ENCODE measurements at regions not wholly inside any gene's neighbourhood (a gene's known extent, or its start where the extent isn't known, plus 50 kb on each side); places are given as distances from the start of the nearest gene placed in this dataset.

DNA sequence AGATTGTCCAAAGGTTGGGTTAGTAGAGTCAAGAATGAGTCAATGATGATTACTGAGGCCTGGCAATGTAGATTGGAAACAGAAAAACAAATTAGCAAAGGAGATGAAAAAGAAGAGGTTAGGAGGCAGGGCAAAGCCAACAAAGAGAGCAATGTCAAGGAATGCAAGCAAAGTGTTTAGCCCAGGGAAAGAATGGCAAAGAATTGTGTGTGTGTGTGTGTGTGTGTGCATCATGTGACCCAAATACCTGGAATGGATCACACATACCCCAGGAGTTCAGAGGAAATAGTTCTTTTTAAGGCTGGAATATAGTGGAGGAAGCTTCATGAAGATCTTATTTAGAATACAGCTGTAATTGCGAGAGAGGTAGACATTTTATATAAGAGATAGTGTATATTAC is 831.7 kb upstream of the ARPP21 start:
- Histone ChIP-seq H3K4me3 (replicated peaks in 1 of 3) (no peak overlapping the region), H3K27ac (no peak overlapping the region), H3K27me3 (no peaks in the 10 kb centered on the region), H3K36me3 (no peaks in the 10 kb centered on the region), H3K4me1 (no peaks in the 10 kb centered on the region), H3K9me3 (no peaks in the 10 kb centered on the region)
- WGBS, 2 donors, result 96 to 98% methylated on average over 1 of the region's 1 CpG
- intact Hi-C loops (cut with DNase I), result no loop called here
- DNase-seq, result no peak
- no peak for TF ChIP-seq POLR2A (IDR thresholded peaks at IDR 0.05)
- TF ChIP-seq, protein P1, sequence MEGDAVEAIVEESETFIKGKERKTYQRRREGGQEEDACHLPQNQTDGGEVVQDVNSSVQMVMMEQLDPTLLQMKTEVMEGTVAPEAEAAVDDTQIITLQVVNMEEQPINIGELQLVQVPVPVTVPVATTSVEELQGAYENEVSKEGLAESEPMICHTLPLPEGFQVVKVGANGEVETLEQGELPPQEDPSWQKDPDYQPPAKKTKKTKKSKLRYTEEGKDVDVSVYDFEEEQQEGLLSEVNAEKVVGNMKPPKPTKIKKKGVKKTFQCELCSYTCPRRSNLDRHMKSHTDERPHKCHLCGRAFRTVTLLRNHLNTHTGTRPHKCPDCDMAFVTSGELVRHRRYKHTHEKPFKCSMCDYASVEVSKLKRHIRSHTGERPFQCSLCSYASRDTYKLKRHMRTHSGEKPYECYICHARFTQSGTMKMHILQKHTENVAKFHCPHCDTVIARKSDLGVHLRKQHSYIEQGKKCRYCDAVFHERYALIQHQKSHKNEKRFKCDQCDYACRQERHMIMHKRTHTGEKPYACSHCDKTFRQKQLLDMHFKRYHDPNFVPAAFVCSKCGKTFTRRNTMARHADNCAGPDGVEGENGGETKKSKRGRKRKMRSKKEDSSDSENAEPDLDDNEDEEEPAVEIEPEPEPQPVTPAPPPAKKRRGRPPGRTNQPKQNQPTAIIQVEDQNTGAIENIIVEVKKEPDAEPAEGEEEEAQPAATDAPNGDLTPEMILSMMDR (IDR thresholded peaks at IDR 0.05), result no peak

DNA sequence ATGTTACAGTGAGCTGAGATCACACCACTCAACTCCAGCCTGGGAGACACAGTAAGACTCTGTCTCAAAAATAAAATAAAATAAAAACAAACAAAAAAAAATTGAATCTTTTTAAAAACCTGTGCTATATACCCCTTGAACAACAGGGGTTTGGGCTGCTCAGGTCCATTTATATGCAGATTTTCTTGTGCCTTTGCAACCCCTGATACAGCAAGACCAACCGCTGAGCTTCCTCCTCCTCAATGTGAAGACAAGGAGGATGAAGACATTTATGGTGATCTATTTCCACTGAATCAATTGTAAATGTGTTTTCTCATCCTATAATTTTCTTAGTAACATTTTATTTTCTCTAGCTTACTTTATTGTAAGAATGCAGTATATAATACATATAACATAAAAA is 831.0 kb upstream of the ARPP21 start:
- no peaks in the 10 kb centered on the region for H3K27me3 ChIP-seq
- TF ChIP-seq, protein P1 (IDR thresholded peaks at IDR 0.05), result no peak
- TF ChIP-seq POLR2A (IDR thresholded peaks at IDR 0.05), result no peak
- H3K4me3 ChIP-seq (replicated peaks in 1 of 3), result no peak overlapping the region
- H3K36me3 ChIP-seq, result no peaks in the 10 kb centered on the region
- no peaks in the 10 kb centered on the region for H3K9me3 ChIP-seq
- intact Hi-C loops (cut with DNase I), result no loop called here
- 80 to 89% methylated on average over 1 of the region's 1 CpG for WGBS, 2 donors
- no peak overlapping the region for H3K27ac ChIP-seq
- DNase-seq, result no peak
- H3K4me1 ChIP-seq, result no peaks in the 10 kb centered on the region

DNA sequence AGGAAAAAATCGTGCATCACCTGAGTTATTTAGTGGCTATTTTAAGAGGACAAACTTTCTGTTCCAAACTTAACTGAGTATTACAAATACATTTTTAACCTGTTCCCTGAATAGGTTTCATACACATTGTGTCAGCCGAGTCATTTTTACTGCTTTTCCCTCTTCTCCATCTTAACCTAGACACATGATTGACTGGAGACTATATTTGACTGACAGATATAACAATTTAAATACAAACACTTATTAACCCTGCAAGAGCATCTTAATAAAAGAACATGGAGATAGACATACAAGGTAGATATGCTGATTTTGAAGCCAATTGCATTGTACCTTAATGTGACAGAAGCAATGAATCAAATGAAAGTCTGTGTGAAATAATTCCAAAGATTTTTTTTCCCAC is 810.5 kb upstream of the ARPP21 start:
- no peak overlapping the region for H3K4me3 ChIP-seq (replicated peaks in 1 of 3)
- DNase-seq, result no peak
- intact Hi-C loops (cut with DNase I), result no loop called here
- H3K36me3 ChIP-seq, result no peaks in the 10 kb centered on the region
- H3K27ac ChIP-seq, result no peak overlapping the region
- 79 to 85% methylated on average over 2 of the region's 2 CpGs for WGBS, 2 donors
- H3K27me3 ChIP-seq, result no peaks in the 10 kb centered on the region
- no peaks in the 10 kb centered on the region for H3K4me1 ChIP-seq
- TF ChIP-seq, protein P1 (IDR thresholded peaks at IDR 0.05), result no peak
- TF ChIP-seq POLR2A (IDR thresholded peaks at IDR 0.05), result no peak
- H3K9me3 ChIP-seq, result no peaks in the 10 kb centered on the region

DNA sequence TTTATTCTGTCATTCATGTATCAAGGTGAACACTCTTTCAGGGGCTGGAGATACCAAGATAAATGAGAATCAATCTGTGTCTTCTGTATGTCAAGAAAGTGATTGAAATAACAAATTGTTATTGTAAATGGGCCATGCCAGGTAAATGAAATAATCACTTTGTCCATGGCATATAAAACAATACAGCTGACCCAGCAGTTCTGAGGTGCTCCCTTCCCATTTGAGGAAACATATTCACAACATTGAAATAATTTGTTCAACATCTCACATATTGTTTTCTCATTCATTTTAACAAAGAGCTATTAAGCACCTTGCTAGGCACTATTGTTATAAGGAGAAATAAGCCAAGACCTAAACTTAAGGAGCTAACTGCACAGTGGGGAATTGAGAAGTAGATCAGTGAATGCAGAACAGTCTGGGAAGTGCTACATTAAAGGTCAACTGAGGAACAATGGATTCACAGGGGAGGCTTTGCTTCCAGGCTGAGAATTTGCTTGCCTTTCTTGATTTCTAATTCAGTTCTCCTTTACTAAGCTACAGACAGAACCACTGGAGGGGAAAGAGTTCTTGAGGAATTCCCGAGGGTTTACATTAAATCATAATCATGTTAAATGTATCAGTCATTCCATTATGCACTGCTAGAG is 806.3 kb upstream of the ARPP21 start:
- DNase-seq, result no peak
- H3K27me3 ChIP-seq, result no peaks in the 10 kb centered on the region
- 51 to 75% methylated on average over 1 of the region's 1 CpG for WGBS, 2 donors
- intact Hi-C loops (cut with DNase I), result no loop called here
- no peaks in the 10 kb centered on the region for H3K9me3 ChIP-seq
- H3K4me3 ChIP-seq (replicated peaks in 1 of 3), result no peak overlapping the region
- no peaks in the 10 kb centered on the region for H3K36me3 ChIP-seq
- H3K4me1 ChIP-seq, result no peaks in the 10 kb centered on the region
- H3K27ac ChIP-seq, result no peak overlapping the region
- TF ChIP-seq, protein P1 (IDR thresholded peaks at IDR 0.05), result no peak
- no peak for TF ChIP-seq POLR2A (IDR thresholded peaks at IDR 0.05)

DNA sequence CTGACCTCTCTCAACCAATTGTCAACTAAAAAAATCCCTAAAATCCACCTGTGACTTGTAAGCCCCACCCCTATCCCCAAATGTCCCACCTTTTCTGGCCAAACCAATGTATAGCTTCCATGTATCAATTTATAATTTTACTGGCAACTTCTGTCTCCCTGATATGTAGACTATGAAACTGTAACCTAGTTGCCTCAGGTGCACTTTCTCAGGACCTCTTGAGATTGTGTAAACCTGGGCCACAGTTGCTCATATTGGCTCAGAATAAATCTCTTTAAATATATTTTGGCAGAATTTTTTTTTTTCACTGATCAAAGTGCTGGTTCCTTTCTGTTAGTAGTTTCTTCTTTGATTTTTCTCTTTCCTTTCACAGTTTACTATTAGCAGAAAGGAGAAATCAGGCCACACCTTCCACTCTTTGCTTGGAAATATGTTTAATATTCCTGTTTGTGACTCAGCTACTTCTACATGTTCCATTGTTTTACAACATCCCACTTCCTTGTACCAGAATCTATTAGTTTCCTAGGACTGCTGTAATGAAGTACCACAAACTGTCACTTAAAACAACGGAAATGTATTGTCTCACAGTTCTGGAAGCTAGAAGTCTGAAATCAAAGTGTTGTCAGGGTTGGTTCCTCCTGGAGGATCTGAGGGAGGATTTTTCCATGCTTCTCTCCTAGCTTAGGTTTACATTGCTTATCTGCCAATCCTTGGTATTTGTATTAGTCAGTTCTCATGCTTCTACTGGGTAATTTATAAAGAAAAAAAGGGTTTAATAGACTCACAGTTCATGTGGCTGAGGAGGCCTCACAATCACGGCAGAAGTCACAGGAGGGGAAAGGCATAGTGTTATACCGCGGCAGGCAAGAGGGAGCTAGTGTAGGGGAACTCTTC is 801.2 kb upstream of the ARPP21 start:
- no peak for TF ChIP-seq POLR2A (IDR thresholded peaks at IDR 0.05)
- TF ChIP-seq, protein P1 (IDR thresholded peaks at IDR 0.05), result no peak
- Histone ChIP-seq H3K9me3 (no peaks in the 10 kb centered on the region), H3K27me3 (no peaks in the 10 kb centered on the region), H3K4me3 (replicated peaks in 1 of 3) (no peak overlapping the region), H3K36me3 (no peaks in the 10 kb centered on the region), H3K4me1 (no peaks in the 10 kb centered on the region), H3K27ac (no peak overlapping the region)
- intact Hi-C loops (cut with DNase I), result no loop called here
- 79 to 81% methylated on average over 4 of the region's 4 CpGs for WGBS, 2 donors
- DNase-seq, result no peak
